H1 (cell line): ENCODE measurements at regions not wholly inside any gene's neighbourhood (a gene's known extent, or its start where the extent isn't known, plus 50 kb on each side); places are given as distances from the start of the nearest gene placed in this dataset.

Source experiments
- CTCF ChIA-PET: fragments of 300-600 bp; sonication (Branson Sonifier 250); formaldehyde crosslinking; loops from one replicate; lab custom pipeline; 2021; ENCODE audit not compliant: partially characterized antibody; lab: Charles Lee
- POLR2A ChIA-PET: fragments of 300-600 bp; sonication (Branson Sonifier 250); formaldehyde crosslinking; loops from one replicate; lab custom pipeline; 2021; ENCODE audit warnings: inconsistent platforms; ENCODE audit not compliant: partially characterized antibody; lab: Charles Lee
- DNase-seq, 2 experiments: peaks; one replicate each; pipeline versions ENCODE4 v3.0.0 to v3.0.0-alpha.2; 2010 to 2022; ENCODE audit warnings: low spot score in 2 of 2, low read depth in 1 of 2, mixed read lengths in 1 of 2
- FAIRE-seq: peaks from 2 replicates; lab custom pipeline; 2011; peaks lifted over from hg19 to GRCh38; lab: Jason Lieb, UNC
- H2AFZ ChIP-seq: 2 replicates; pipeline ENCODE4 v1.8.1; 2012; ENCODE audit warnings: low read length, inconsistent platforms
- H2AK5ac ChIP-seq: 2 replicates; pipeline ENCODE4 v1.6.1; 2013; ENCODE audit warnings: low read depth, low read length
- H2BK120ac ChIP-seq: replicated peaks from 2 replicates; pipeline ENCODE3; 2013; ENCODE audit warnings: low read depth, low read length, inconsistent platforms
- H2BK12ac ChIP-seq: 2 replicates; pipeline ENCODE4 v1.6.1; 2013; ENCODE audit warnings: low read depth, low read length
- H2BK15ac ChIP-seq: 2 replicates; pipeline ENCODE4 v1.6.1; 2013; ENCODE audit warnings: low read length
- H2BK20ac ChIP-seq: 2 replicates; pipeline ENCODE4 v1.6.1; 2013; ENCODE audit warnings: low read length
- H2BK5ac ChIP-seq: 2 replicates; pipeline ENCODE4 v1.6.1; 2013; ENCODE audit warnings: low read depth, low read length
- H3K14ac ChIP-seq: 2 replicates; pipeline ENCODE4 v1.6.1; 2013; ENCODE audit warnings: inconsistent platforms; ENCODE audit not compliant: insufficient read length
- H3K18ac ChIP-seq: 2 replicates; pipeline ENCODE4 v1.6.1; 2013; ENCODE audit warnings: low read length; ENCODE audit errors: extremely low read depth
- H3K23ac ChIP-seq: 2 replicates; pipeline ENCODE4 v1.6.1; 2013; ENCODE audit warnings: inconsistent platforms; ENCODE audit not compliant: insufficient read length
- H3K23me2 ChIP-seq: 2 replicates; pipeline ENCODE4 v1.6.1; 2013; ENCODE audit warnings: low read depth, low read length
- H3K27ac ChIP-seq: 2 replicates; pipeline ENCODE4 v1.6.1; 2011; ENCODE audit warnings: low read depth, low read length, inconsistent platforms
- H3K27me3 ChIP-seq, 4 experiments: replicated peaks in 1 of 4; 1 replicate in 1 of 4; 2 replicates in 3 of 4; pipeline versions ENCODE4 v1.6.1 to v1.8.1; 2011 to 2013; ENCODE audit warnings: low read length in 3 of 4, mild to moderate bottlenecking in 3 of 4, inconsistent platforms in 2 of 4, mixed read lengths in 2 of 4, moderate library complexity in 1 of 4; ENCODE audit not compliant: control insufficient read depth in 3 of 4, insufficient read depth in 3 of 4; ENCODE audit errors: extremely low read depth in 1 of 4
- H3K36me3 ChIP-seq, 4 experiments: 2 replicates each; pipeline versions ENCODE4 v1.6.1 to v1.8.1; 2011 to 2013; ENCODE audit warnings: mild to moderate bottlenecking in 4 of 4, low read length in 3 of 4, moderate library complexity in 2 of 4, control low read depth in 1 of 4, inconsistent platforms in 1 of 4; ENCODE audit not compliant: insufficient read depth in 4 of 4, control insufficient read depth in 2 of 4
- H3K4ac ChIP-seq: replicated peaks from 2 replicates; pipeline ENCODE3; 2013; ENCODE audit warnings: low read length, low read depth, mixed read lengths, inconsistent platforms; ENCODE audit not compliant: insufficient read length
- H3K4me1 ChIP-seq, 4 experiments: replicated peaks in 1 of 4; 1 replicate in 1 of 4; 2 replicates in 3 of 4; pipeline versions ENCODE4 v1.6.1 to v1.8.1; 2011 to 2013; ENCODE audit warnings: low read length in 3 of 4, inconsistent platforms in 2 of 4, mixed read lengths in 1 of 4; ENCODE audit not compliant: insufficient read depth in 4 of 4, control insufficient read depth in 3 of 4
- H3K4me2 ChIP-seq, 2 experiments: 2 replicates each; pipeline versions ENCODE4 v1.6.1 to v1.8.1; 2011 to 2013; ENCODE audit warnings: low read depth in 2 of 2, low read length in 2 of 2, control low read depth in 1 of 2, inconsistent platforms in 1 of 2, mild to moderate bottlenecking in 1 of 2; ENCODE audit not compliant: insufficient read depth in 1 of 2
- H3K4me3 ChIP-seq, 4 experiments: fragments of 200-600, 300-600 bp in 1 of 4; sonication (generic), shearing (Covaris generic), sonication (Bioruptor Twin) in 1 of 4; 2 replicates each; pipeline versions ENCODE4 v1.5.1 to v1.8.1; 2011 to 2016; ENCODE audit warnings: low read length in 4 of 4, low read depth in 3 of 4, control low read depth in 2 of 4, inconsistent platforms in 2 of 4, mild to moderate bottlenecking in 2 of 4, mixed read lengths in 1 of 4, moderate library complexity in 1 of 4; ENCODE audit not compliant: insufficient read depth in 2 of 4; ENCODE audit errors: extremely low read depth in 1 of 4
- H3K56ac ChIP-seq: replicated peaks from 2 replicates; pipeline ENCODE3; 2013; ENCODE audit warnings: low read depth, mild to moderate bottlenecking, mixed read lengths, low read length, inconsistent platforms; ENCODE audit not compliant: insufficient read length
- H3K79me1 ChIP-seq: 2 replicates; pipeline ENCODE4 v1.6.1; 2013; ENCODE audit warnings: low read depth, low read length, control low read depth
- H3K79me2 ChIP-seq, 2 experiments: 2 replicates each; pipeline versions ENCODE4 v1.6.1 to v1.8.1; 2012 to 2013; ENCODE audit warnings: low read length in 2 of 2, mild to moderate bottlenecking in 2 of 2, inconsistent platforms in 1 of 2; ENCODE audit not compliant: insufficient read depth in 2 of 2, control insufficient read depth in 1 of 2
- H3K9ac ChIP-seq, 4 experiments: replicated peaks in 1 of 4; 1 replicate in 1 of 4; 2 replicates in 3 of 4; pipeline versions ENCODE4 v1.6.1 to v1.8.1; 2011 to 2013; ENCODE audit warnings: low read depth in 3 of 4, low read length in 3 of 4, control low read depth in 2 of 4, mild to moderate bottlenecking in 2 of 4, moderate library complexity in 2 of 4, inconsistent platforms in 1 of 4; ENCODE audit errors: extremely low read depth in 1 of 4
- H3K9me3 ChIP-seq, 2 experiments: 2 replicates each; pipeline versions ENCODE4 v1.6.1 to v1.8.1; 2012 to 2013; ENCODE audit warnings: mild to moderate bottlenecking in 2 of 2, moderate library complexity in 2 of 2, control low read depth in 1 of 2, inconsistent platforms in 1 of 2, low read depth in 1 of 2, low read length in 1 of 2, mixed read lengths in 1 of 2; ENCODE audit not compliant: insufficient read depth in 2 of 2
- H4K20me1 ChIP-seq, 2 experiments: replicated peaks in 1 of 2; 2 replicates each; pipeline versions ENCODE3 to v1.8.1; 2011 to 2013; ENCODE audit warnings: inconsistent platforms in 2 of 2, low read length in 2 of 2, mild to moderate bottlenecking in 1 of 2; ENCODE audit not compliant: insufficient read depth in 2 of 2, control insufficient read depth in 1 of 2
- H4K5ac ChIP-seq: 2 replicates; pipeline ENCODE4 v1.6.1; 2013; ENCODE audit warnings: low read length, low read depth, mixed read lengths, inconsistent platforms; ENCODE audit not compliant: insufficient read length
- H4K8ac ChIP-seq: 2 replicates; pipeline ENCODE4 v1.8.0; 2013; ENCODE audit warnings: mild to moderate bottlenecking, moderate library complexity, low read length, inconsistent platforms; ENCODE audit not compliant: insufficient read depth; ENCODE audit errors: extremely low read depth
- H4K91ac ChIP-seq: replicated peaks from 2 replicates; pipeline ENCODE3; 2013; ENCODE audit warnings: low read length, mixed read lengths, inconsistent platforms; ENCODE audit not compliant: insufficient read length
- BRCA1 ChIP-seq: IDR thresholded peaks from 2 replicates; pipeline ENCODE4 v1.6.1; 2012; ENCODE audit warnings: low read depth, low read length, improper control_type of control experiment
- CHD2 ChIP-seq: IDR thresholded peaks from 2 replicates; pipeline ENCODE4 v1.6.1; 2012; ENCODE audit warnings: low read length, improper control_type of control experiment
- CTBP2 ChIP-seq: IDR thresholded peaks from 2 replicates; pipeline ENCODE4 v1.7.0; 2011; ENCODE audit warnings: borderline replicate concordance, mild to moderate bottlenecking, moderate library complexity, mixed read lengths, low read length; ENCODE audit not compliant: insufficient read depth, insufficient read length
- EZH2 ChIP-seq: fragments of 200-600 bp; sonication (generic); IDR thresholded peaks from 2 replicates; pipeline ENCODE4 v1.7.1; 2012; ENCODE audit warnings: low read depth, mild to moderate bottlenecking, moderate library complexity, low read length, inconsistent platforms; ENCODE audit not compliant: severe bottlenecking
- FOSL1 ChIP-seq: IDR thresholded peaks from 2 replicates; pipeline ENCODE4 v1.6.1; 2011; ENCODE audit warnings: mild to moderate bottlenecking, low read depth, low read length, moderate library complexity; ENCODE audit not compliant: insufficient read depth
- GTF2F1 ChIP-seq: IDR thresholded peaks from 2 replicates; pipeline ENCODE4 v1.6.1; 2012; ENCODE audit warnings: low read depth, low read length, improper control_type of control experiment, borderline replicate concordance
- KDM1A ChIP-seq: fragments of 200-600, 300-600 bp; sonication (generic); IDR thresholded peaks from 2 replicates; pipeline ENCODE4 v1.7.1; 2016; ENCODE audit warnings: mild to moderate bottlenecking, low read length, borderline replicate concordance
- KDM5A ChIP-seq: fragments of 200-600 bp; IDR thresholded peaks from 2 replicates; pipeline ENCODE4 v1.7.1; 2012; ENCODE audit warnings: mild to moderate bottlenecking, low read length, inconsistent platforms, mixed read lengths
- SAP30 ChIP-seq: fragments of 300-600 bp; sonication (generic); IDR thresholded peaks from 2 replicates; pipeline ENCODE4 v1.7.1; 2012; ENCODE audit warnings: low read length, moderate library complexity, mild to moderate bottlenecking, inconsistent platforms; ENCODE audit not compliant: insufficient read depth, insufficient replicate concordance
- SIX5 ChIP-seq: IDR thresholded peaks from 2 replicates; pipeline ENCODE4 v1.6.1; 2011; ENCODE audit warnings: mild to moderate bottlenecking, low read depth, low read length
- TAF1 ChIP-seq: IDR thresholded peaks from 2 replicates; pipeline ENCODE4 v1.6.1; 2011; ENCODE audit warnings: mild to moderate bottlenecking, low read depth, low read length
- TAF7 ChIP-seq: optimal IDR thresholded peaks from 2 replicates; pipeline ENCODE3; 2011; ENCODE audit warnings: low read depth, mild to moderate bottlenecking, inconsistent platforms, low read length, moderate library complexity, borderline replicate concordance
- TBP ChIP-seq: IDR thresholded peaks from 2 replicates; pipeline ENCODE4 v1.6.1; 2011; ENCODE audit warnings: low read depth, low read length, improper control_type of control experiment
- TCF12 ChIP-seq: IDR thresholded peaks from 2 replicates; pipeline ENCODE4 v1.6.1; 2011; ENCODE audit warnings: low read depth, mild to moderate bottlenecking, low read length
- ZNF274 ChIP-seq: IDR thresholded peaks from 2 replicates; pipeline ENCODE4 v1.7.0; 2012; ENCODE audit warnings: low read length, borderline replicate concordance; ENCODE audit errors: extremely low read depth
- WGBS, 2 experiments: shearing (Covaris generic) in 1 of 2; methylation state at CpG; one replicate each; pipeline versions ENCODE4 v1.1.6 to v1.1.7; 2013 to 2015; ENCODE audit warnings: low lambda C conversion rate in 2 of 2, mixed read lengths in 2 of 2, inconsistent platforms in 1 of 2, low coverage in 1 of 2, missing lambda C conversion rate in 1 of 2; ENCODE audit not compliant: insufficient replicate concordance in 2 of 2, insufficient coverage in 1 of 2, insufficient read length in 1 of 2; ENCODE audit errors: extremely low coverage in 1 of 2, missing lambda C conversion rate in 1 of 2; 5-methylcytosine and 5-hydroxymethylcytosine counted together

- Histone ChIP-seq H2BK20ac (no peak overlapping the region), H3K4me2 (no peak overlapping the region), H2BK12ac (no peak overlapping the region), H3K23ac (no peak overlapping the region), H3K14ac (no peak overlapping the region), H2BK15ac (no peak overlapping the region), H3K4me3 (no peak overlapping the region), H3K18ac (no peak overlapping the region), H3K27me3 (no peaks in the 10 kb centered on the region), H3K9ac (no peak overlapping the region; a peak in 1 of 7 replicates), H3K23me2 (no peaks in the 10 kb centered on the region), H4K5ac (no peak overlapping the region), H3K4me1 (peaks cover 0 to 4% (median 0%) of the 10 kb centered on the region in 4 experiments; a peak in 1 of 7 replicates), H2BK120ac (no peak overlapping the region), H4K20me1 (no peaks in the 10 kb centered on the region), H2AFZ (0 out of 2 replicates have a peak overlapping the region, but pooled peaks have one; percentile 28), H3K4ac (no peak overlapping the region), H4K8ac (no peak overlapping the region), H3K9me3 (no peaks in the 10 kb centered on the region), H3K56ac (no peak overlapping the region), H2BK5ac (no peak overlapping the region), H2AK5ac (no peak overlapping the region), H4K91ac (no peak overlapping the region), H3K79me1 (no peaks in the 10 kb centered on the region), H3K27ac (no peak overlapping the region), H3K36me3 (no peaks in the 10 kb centered on the region), H3K79me2 (no peaks in the 10 kb centered on the region)
- ChIA-PET POLR2A (no interaction called here), CTCF (interaction anchor here (1.3 kb wide), 1 partner anchor 9 kb away, joined by 4 read pairs; no protein-coding TSS in a partner anchor)
- DNase-seq = no peak
- FAIRE-seq = no peak
- 91% methylated on average over 2 of the region's 2 CpGs; no CpG with 5 or more reads in 1 of the 2 experiments for whole genome bisulfite sequencing, 2 experiments
- no peak for TF ChIP-seq EZH2
- TF ChIP-seq TCF12 = no peak
- no peak for TF ChIP-seq KDM5A
- TF ChIP-seq GTF2F1 = no peak
- no peak for TF ChIP-seq ZNF274
- TF ChIP-seq SAP30 = no peak
- no peak for TF ChIP-seq CTBP2
- no peak for TF ChIP-seq FOSL1
- TF ChIP-seq BRCA1 = no peak
- TF ChIP-seq KDM1A = no peak
- TF ChIP-seq TBP = no peak
- TF ChIP-seq TAF1 = no peak
- TF ChIP-seq TAF7 = no peak
- TF ChIP-seq SIX5 = no peak
- TF ChIP-seq CHD2 = no peak
These were observed 77.4 kb upstream of the DNAJC10 start for GRCh38 chr2:182638667-182639066.
